Middle frontal gyrus (tissue), 1 donor: ENCODE measurements at regions not wholly inside any gene's neighbourhood (a gene's known extent, or its start where the extent isn't known, plus 50 kb on each side); places are given as distances from the start of the nearest gene placed in this dataset.

Source experiments
- DNase-seq: peaks from one replicate; pipeline ENCODE4 v3.0.0-alpha.2; 2015; ENCODE audit warnings: low spot score; ENCODE audit errors: extremely low spot score

GRCh38 chr3:22209578-22209977, 458.6 kb upstream of the ZNF385D start:
- DNase-seq, result no peak

- DNase-seq, result no peak
Measured at GRCh38 chr3:22210693-22211092, 459.7 kb upstream of the ZNF385D start.

GRCh38 chr3:22216601-22217000, 465.6 kb upstream of the ZNF385D start:
- no peak for DNase-seq

- DNase-seq, result no peak
Measured at GRCh38 chr3:22225161-22225560, 474.2 kb upstream of the ZNF385D start.

GRCh38 chr3:22228705-22229104, 477.7 kb upstream of the ZNF385D start:
- no peak for DNase-seq

GRCh38 chr3:22231061-22231460, 480.1 kb upstream of the ZNF385D start:
- DNase-seq, result no peak

- no peak for DNase-seq
Measured at GRCh38 chr3:22236490-22237270, 485.7 kb upstream of the ZNF385D start.

- DNase-seq, result no peak
Measured at GRCh38 chr3:22239011-22239410, 488.0 kb upstream of the ZNF385D start.

- no peak for DNase-seq
Measured at GRCh38 chr3:22241110-22241509, 490.1 kb upstream of the ZNF385D start.

- no peak for DNase-seq
Measured at GRCh38 chr3:22244761-22245521, 493.9 kb upstream of the ZNF385D start.

GRCh38 chr3:22245811-22246583, 495.0 kb upstream of the ZNF385D start:
- DNase-seq, result no peak

GRCh38 chr3:22249658-22250057, 498.6 kb upstream of the ZNF385D start:
- no peak for DNase-seq

- no peak for DNase-seq
Measured at GRCh38 chr3:22257252-22257651, 506.2 kb upstream of the ZNF385D start.

- DNase-seq, result no peak
Measured at GRCh38 chr3:22262386-22262785, 511.4 kb upstream of the ZNF385D start.

GRCh38 chr3:22263042-22263441, 512.0 kb upstream of the ZNF385D start:
- no peak for DNase-seq

- no peak for DNase-seq
Measured at GRCh38 chr3:22265403-22265802, 514.4 kb upstream of the ZNF385D start.

GRCh38 chr3:22269831-22270230, 518.8 kb upstream of the ZNF385D start:
- no peak for DNase-seq

- DNase-seq, result no peak
Measured at GRCh38 chr3:22276351-22276750, 525.3 kb upstream of the ZNF385D start.

- DNase-seq, result no peak
Measured at GRCh38 chr3:22284559-22284958, 533.5 kb upstream of the ZNF385D start.

GRCh38 chr3:22288756-22289155, 537.7 kb upstream of the ZNF385D start:
- no peak for DNase-seq

GRCh38 chr3:22292681-22293080, 541.7 kb upstream of the ZNF385D start:
- DNase-seq, result no peak

GRCh38 chr3:22296601-22297000, 545.6 kb upstream of the ZNF385D start:
- no peak for DNase-seq
